ENCODE measurements at regions not wholly inside any gene's neighbourhood (a gene's known extent, or its start where the extent isn't known, plus 50 kb on each side); places are given as distances from the start of the nearest gene placed in this dataset.

DNA sequence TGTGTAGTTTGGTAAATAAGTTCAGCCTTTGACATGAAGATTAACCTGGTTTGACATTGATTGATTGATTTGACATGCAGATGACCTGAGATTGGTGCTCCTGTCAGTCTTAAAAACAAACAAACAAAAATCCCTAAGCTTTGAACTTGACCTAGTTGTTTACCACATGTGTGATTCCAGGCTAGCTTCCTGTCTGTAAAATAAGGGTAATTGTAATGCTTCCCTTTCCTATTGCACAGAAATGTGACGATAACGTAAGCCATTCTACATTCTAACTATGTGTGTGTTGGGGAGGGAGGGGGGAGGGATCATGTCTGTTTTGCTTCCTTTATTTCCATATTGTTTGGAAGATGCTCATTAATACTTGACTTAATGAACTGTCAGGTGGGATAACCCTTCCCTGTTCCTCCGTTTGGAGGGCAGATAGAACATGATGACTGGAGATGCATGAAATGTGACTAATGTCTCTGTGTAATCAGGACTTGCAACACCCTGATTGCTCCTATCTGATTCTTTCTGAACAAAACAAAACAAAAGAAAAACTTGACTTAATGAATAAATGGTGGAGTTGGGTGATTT lies 106.1 kb upstream of the CLMP start:
- TF ChIP-seq, protein P1, sequence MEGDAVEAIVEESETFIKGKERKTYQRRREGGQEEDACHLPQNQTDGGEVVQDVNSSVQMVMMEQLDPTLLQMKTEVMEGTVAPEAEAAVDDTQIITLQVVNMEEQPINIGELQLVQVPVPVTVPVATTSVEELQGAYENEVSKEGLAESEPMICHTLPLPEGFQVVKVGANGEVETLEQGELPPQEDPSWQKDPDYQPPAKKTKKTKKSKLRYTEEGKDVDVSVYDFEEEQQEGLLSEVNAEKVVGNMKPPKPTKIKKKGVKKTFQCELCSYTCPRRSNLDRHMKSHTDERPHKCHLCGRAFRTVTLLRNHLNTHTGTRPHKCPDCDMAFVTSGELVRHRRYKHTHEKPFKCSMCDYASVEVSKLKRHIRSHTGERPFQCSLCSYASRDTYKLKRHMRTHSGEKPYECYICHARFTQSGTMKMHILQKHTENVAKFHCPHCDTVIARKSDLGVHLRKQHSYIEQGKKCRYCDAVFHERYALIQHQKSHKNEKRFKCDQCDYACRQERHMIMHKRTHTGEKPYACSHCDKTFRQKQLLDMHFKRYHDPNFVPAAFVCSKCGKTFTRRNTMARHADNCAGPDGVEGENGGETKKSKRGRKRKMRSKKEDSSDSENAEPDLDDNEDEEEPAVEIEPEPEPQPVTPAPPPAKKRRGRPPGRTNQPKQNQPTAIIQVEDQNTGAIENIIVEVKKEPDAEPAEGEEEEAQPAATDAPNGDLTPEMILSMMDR (conservative IDR thresholded peaks at IDR 0.05): no peak
- TF ChIP-seq ZFX (IDR thresholded peaks at IDR 0.05): no peak

Measured in C4-2B (cell line).